Tibial nerve (tissue), 4 donors: ENCODE measurements at regions not wholly inside any gene's neighbourhood (a gene's known extent, or its start where the extent isn't known, plus 50 kb on each side); places are given as distances from the start of the nearest gene placed in this dataset.

Experiments used
- CTCF ChIP-seq, 5 experiments: fragments of 200-600 bp in 3 of 5; fragments of 450-650 bp in 2 of 5; sonication (generic) in 3 of 5; IDR thresholded peaks; one replicate each; pipeline ENCODE4 v1.5.1; 2016 to 2019; ENCODE audit warnings: antibody characterized with exemption in 5 of 5, mild to moderate bottlenecking in 3 of 5, moderate library complexity in 2 of 5
- EP300 ChIP-seq, 2 donors: sonication (generic); formaldehyde crosslinking; IDR thresholded peaks; one replicate each; pipeline ENCODE4 v1.6.1; 2017; ENCODE audit warnings: antibody characterized with exemption in 2 of 2, mild to moderate bottlenecking in 1 of 2
- POLR2A ChIP-seq, 2 donors: fragments of 450-650 bp; IDR thresholded peaks; one replicate each; pipeline ENCODE4 v1.6.1; 2017; ENCODE audit warnings: antibody characterized with exemption in 2 of 2, mild to moderate bottlenecking in 2 of 2, moderate library complexity in 2 of 2

DNA sequence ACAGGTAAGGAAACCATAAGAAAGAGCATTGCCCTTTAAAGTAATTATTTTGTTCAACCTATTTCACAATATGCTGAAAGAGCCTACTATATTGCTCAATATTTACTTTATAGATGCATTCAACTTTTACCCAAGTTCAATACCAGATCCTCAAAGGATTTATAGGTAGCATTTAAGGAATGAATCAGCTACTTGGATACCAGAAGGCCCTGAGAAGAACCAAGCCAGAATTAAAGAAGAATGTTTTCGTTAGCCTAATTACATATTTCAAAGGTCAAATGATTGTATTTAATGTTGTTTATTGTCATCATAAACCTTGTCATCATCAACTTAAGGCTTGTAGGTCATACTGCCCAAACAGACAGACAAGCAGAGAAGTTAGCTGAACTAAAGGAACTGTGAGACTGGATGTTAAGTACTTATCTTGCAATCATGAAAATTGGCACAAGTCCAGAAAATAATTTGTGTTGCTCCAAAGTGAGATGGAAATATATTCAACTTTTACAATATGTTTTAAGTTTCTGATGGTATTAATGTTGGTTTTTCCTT lies 636.7 kb downstream of the RFPL4B start:
- TF ChIP-seq CTCF (IDR thresholded peaks at IDR 0.05) (no peak), POLR2A (IDR thresholded peaks at IDR 0.05) (no peak), EP300 (IDR thresholded peaks at IDR 0.05) (no peak)
